ENCODE measurements at regions not wholly inside any gene's neighbourhood (a gene's known extent, or its start where the extent isn't known, plus 50 kb on each side); places are given as distances from the start of the nearest gene placed in this dataset.

- Histone ChIP-seq H2AK5ac (ENCODE audit: low read depth, low read length) (no peak overlapping the region), H3K79me1 (ENCODE audit: low read depth, low read length) (no peaks in the 10 kb centered on the region), H4K20me1 (replicated peaks in 1 of 2; ENCODE audit: control insufficient read depth in 1 of 2, insufficient read depth in 2 of 2, low read length in 2 of 2) (no peaks in the 10 kb centered on the region), H2BK15ac (ENCODE audit: low read length) (no peak overlapping the region), H4K91ac (replicated peaks; ENCODE audit: insufficient read length, low read length) (no peak overlapping the region), H3K4me2 (ENCODE audit: insufficient read depth in 1 of 2, low read depth in 2 of 2, low read length in 2 of 2) (no peak overlapping the region), H3K14ac (ENCODE audit: insufficient read length) (no peak overlapping the region), H3K27me3 (replicated peaks in 1 of 4; ENCODE audit: control insufficient read depth in 3 of 4, extremely low read depth in 1 of 4, insufficient read depth in 3 of 4, low read length in 3 of 4) (no peaks in the 10 kb centered on the region), H2BK120ac (replicated peaks; ENCODE audit: low read depth, low read length) (no peak overlapping the region), H3K18ac (ENCODE audit: extremely low read depth, low read length) (no peak overlapping the region), H3K27ac (ENCODE audit: low read depth, low read length) (no peak overlapping the region), H4K8ac (ENCODE audit: extremely low read depth, insufficient read depth, low read length) (no peak overlapping the region), H3K36me3 (ENCODE audit: control insufficient read depth in 2 of 4, insufficient read depth in 4 of 4, low read length in 3 of 4) (no peaks in the 10 kb centered on the region), H3K4me3 (ENCODE audit: extremely low read depth in 1 of 4, insufficient read depth in 2 of 4, low read depth in 3 of 4, low read length in 4 of 4) (no peak overlapping the region), H3K9ac (replicated peaks in 1 of 4; ENCODE audit: extremely low read depth in 1 of 4, low read depth in 3 of 4, low read length in 3 of 4) (no peak overlapping the region), H3K79me2 (ENCODE audit: control insufficient read depth in 1 of 2, insufficient read depth in 2 of 2, low read length in 2 of 2) (no peaks in the 10 kb centered on the region), H3K56ac (replicated peaks; ENCODE audit: insufficient read length, low read depth, low read length) (no peak overlapping the region), H4K5ac (ENCODE audit: insufficient read length, low read depth, low read length) (no peak overlapping the region), H3K9me3 (ENCODE audit: insufficient read depth in 2 of 2, low read depth in 1 of 2, low read length in 1 of 2) (peaks cover 0 to 3% of the 10 kb centered on the region in 2 experiments; a peak in 1 of 4 replicates), H2BK5ac (ENCODE audit: low read depth, low read length) (no peak overlapping the region), H3K23me2 (ENCODE audit: low read depth, low read length) (no peaks in the 10 kb centered on the region), H3K4ac (replicated peaks; ENCODE audit: insufficient read length, low read depth, low read length) (no peak overlapping the region), H2AFZ (ENCODE audit: low read length) (peak overlapping the region; percentile 91; the same call in 1 of the 2 replicates), H2BK12ac (ENCODE audit: low read depth, low read length) (no peak overlapping the region), H3K4me1 (replicated peaks in 1 of 4; ENCODE audit: control insufficient read depth in 3 of 4, insufficient read depth in 4 of 4, low read length in 3 of 4) (peaks cover 0 to 3% (median 0%) of the 10 kb centered on the region in 4 experiments; a peak in 2 of 7 replicates), H2BK20ac (ENCODE audit: low read length) (no peak overlapping the region), H3K23ac (ENCODE audit: insufficient read length) (no peak overlapping the region)
- ChIA-PET POLR2A (ENCODE audit: partially characterized antibody) (no interaction called here), CTCF (ENCODE audit: partially characterized antibody) (interaction anchor here (0.8 to 0.9 kb wide), 2 partner anchors 26 to 48 kb away, joined by 3 read pairs; no protein-coding TSS in a partner anchor)
- DNase-seq (ENCODE audit: low read depth in 1 of 2, low spot score in 2 of 2) (no peak), FAIRE-seq (no peak)
- no peak for TF ChIP-seq FOSL1 (IDR thresholded peaks at IDR 0.05; ENCODE audit: insufficient read depth, low read depth, low read length)
Measured at GRCh38 chr2:153595939-153596338, 117.4 kb upstream of the RPRM start.
